Thoracic aorta (tissue), 2 donors: ENCODE measurements at regions not wholly inside any gene's neighbourhood (a gene's known extent, or its start where the extent isn't known, plus 50 kb on each side); places are given as distances from the start of the nearest gene placed in this dataset.

Experiments
- ATAC-seq: fragments of 150-250 bp; one replicate; pipeline ENCODE4 v1.8.0; 2017; ENCODE audit warnings: low read depth; ENCODE audit not compliant: insufficient number of reproducible peaks, low FRiP score
- DNase-seq: peaks from one replicate; pipeline ENCODE4 v3.0.0-alpha.2; 2020; ENCODE audit warnings: low spot score
- H3K27ac ChIP-seq, 2 donors: fragments of 200-600 bp; sonication (generic); 1 replicate in 1 of 2; 2 replicates in 1 of 2; pipeline ENCODE4 v1.5.1; 2016; ENCODE audit warnings: mild to moderate bottlenecking in 2 of 2, moderate library complexity in 2 of 2
- H3K27me3 ChIP-seq: fragments of 200-600 bp; sonication (generic); replicated peaks from 2 replicates; pipeline ENCODE4 v1.6.0; 2016; ENCODE audit warnings: mild to moderate bottlenecking; ENCODE audit not compliant: insufficient read depth
- H3K36me3 ChIP-seq: fragments of 200-600 bp; sonication (generic); one replicate; pipeline ENCODE4 v1.5.1; 2016
- H3K4me1 ChIP-seq, 2 donors: fragments of 200-600 bp; sonication (generic); 1 replicate in 1 of 2; 2 replicates in 1 of 2; pipeline versions ENCODE4 v1.5.1 to v1.6.0; 2016; ENCODE audit warnings: low read depth in 2 of 2, mild to moderate bottlenecking in 1 of 2; ENCODE audit not compliant: control insufficient read depth in 1 of 2
- H3K4me3 ChIP-seq: fragments of 200-600 bp; sonication (generic); 2 replicates; pipeline ENCODE4 v1.5.1; 2016; ENCODE audit warnings: mild to moderate bottlenecking
- H3K9me3 ChIP-seq: fragments of 200-600 bp; sonication (generic); 2 replicates; pipeline ENCODE4 v1.5.1; 2016
- CTCF ChIP-seq: fragments of 200-600 bp; sonication (generic); IDR thresholded peaks from one replicate; pipeline ENCODE4 v1.5.1; 2019; ENCODE audit warnings: antibody characterized with exemption

- H3K4me3 ChIP-seq = no peak overlapping the region
- H3K4me1 ChIP-seq = no peaks in the 10 kb centered on the region
- no peak for TF ChIP-seq CTCF
- DNase-seq = no peak
- no peaks in the 10 kb centered on the region for H3K36me3 ChIP-seq
- H3K27ac ChIP-seq = no peak overlapping the region
- no peak for ATAC-seq
- H3K27me3 ChIP-seq = no peaks in the 10 kb centered on the region
- no peaks in the 10 kb centered on the region for H3K9me3 ChIP-seq
Observed at GRCh38 chr17:54789101-54789880, 111.4 kb upstream of the TOM1L1 start.

DNA sequence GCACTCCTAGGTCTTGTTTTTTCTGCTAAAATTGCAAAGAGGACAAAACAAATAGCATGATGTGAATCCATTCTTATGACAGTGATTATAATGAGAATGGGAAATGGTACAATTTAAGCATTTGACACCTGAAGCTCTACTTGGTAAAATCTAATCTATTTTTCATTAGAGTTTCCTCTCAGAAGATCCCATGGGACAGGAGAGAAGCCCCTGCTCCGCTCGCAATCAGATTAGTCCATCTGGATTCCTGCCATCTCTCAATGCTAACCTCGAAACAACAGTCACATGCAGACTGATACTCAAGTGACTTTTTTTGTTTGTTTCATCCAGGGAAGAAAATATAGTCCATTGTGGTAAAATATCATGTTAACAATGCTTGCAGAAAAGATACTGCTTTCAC, 107.4 kb upstream of the TOM1L1 start:
- H3K27me3 ChIP-seq = no peaks in the 10 kb centered on the region
- no peaks in the 10 kb centered on the region for H3K36me3 ChIP-seq
- TF ChIP-seq CTCF = no peak
- H3K27ac ChIP-seq = no peak overlapping the region
- no peaks in the 10 kb centered on the region for H3K4me1 ChIP-seq
- no peaks in the 10 kb centered on the region for H3K9me3 ChIP-seq
- DNase-seq = no peak
- no peak for ATAC-seq
- no peak overlapping the region for H3K4me3 ChIP-seq

DNA sequence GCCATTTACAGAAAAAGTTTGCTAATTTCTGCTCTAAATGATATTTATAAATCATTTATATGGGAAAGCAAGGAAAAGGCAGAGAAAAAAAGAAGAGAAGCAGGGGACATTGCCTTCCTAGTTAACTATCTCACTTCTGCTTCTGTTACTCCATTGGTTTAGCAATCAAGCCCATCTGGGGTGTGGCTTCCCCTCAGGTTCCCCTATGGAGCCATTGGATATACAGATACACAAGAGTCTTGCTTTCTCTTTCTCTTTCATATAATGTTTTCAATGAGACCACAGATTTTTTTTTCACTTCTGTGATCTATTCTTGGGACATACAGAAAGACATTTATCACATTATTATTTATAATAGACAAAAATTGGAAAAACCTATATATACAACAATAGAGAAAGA, 105.6 kb upstream of the TOM1L1 start:
- H3K9me3 ChIP-seq = no peaks in the 10 kb centered on the region
- DNase-seq = no peak
- no peaks in the 10 kb centered on the region for H3K4me1 ChIP-seq
- H3K27me3 ChIP-seq = no peaks in the 10 kb centered on the region
- no peak overlapping the region for H3K4me3 ChIP-seq
- no peaks in the 10 kb centered on the region for H3K36me3 ChIP-seq
- H3K27ac ChIP-seq = no peak overlapping the region
- TF ChIP-seq CTCF = no peak
- ATAC-seq = no peak

- Histone ChIP-seq H3K4me1 (no peaks in the 10 kb centered on the region), H3K4me3 (no peak overlapping the region), H3K9me3 (no peaks in the 10 kb centered on the region), H3K27ac (no peak overlapping the region), H3K36me3 (no peaks in the 10 kb centered on the region), H3K27me3 (no peaks in the 10 kb centered on the region)
- ATAC-seq (no peak), DNase-seq (no peak)
- TF ChIP-seq CTCF = no peak
Observed at GRCh38 chr17:54807331-54807730, 93.3 kb upstream of the TOM1L1 start.

GRCh38 chr17:54813896-54814295, 86.8 kb upstream of the TOM1L1 start:
- Histone ChIP-seq H3K4me3 (no peak overlapping the region), H3K36me3 (no peaks in the 10 kb centered on the region), H3K27me3 (no peaks in the 10 kb centered on the region), H3K4me1 (no peaks in the 10 kb centered on the region), H3K27ac (no peak overlapping the region), H3K9me3 (no peaks in the 10 kb centered on the region)
- DNase-seq = no peak
- no peak for TF ChIP-seq CTCF
- ATAC-seq = no peak
